Upper lobe of left lung (tissue), 4 donors: ENCODE measurements at regions not wholly inside any gene's neighbourhood (a gene's known extent, or its start where the extent isn't known, plus 50 kb on each side); places are given as distances from the start of the nearest gene placed in this dataset.

ENCODE experiments used
- CTCF ChIP-seq, 6 experiments: fragments of 450-650 bp in 4 of 6; fragments of 200-600 bp in 2 of 6; sonication (generic) in 2 of 6; IDR thresholded peaks; one replicate each; pipeline ENCODE4 v1.5.1; 2016 to 2019; ENCODE audit warnings: antibody characterized with exemption in 6 of 6
- EP300 ChIP-seq, 4 donors: sonication (generic); formaldehyde crosslinking; IDR thresholded peaks; one replicate each; pipeline ENCODE4 v1.5.1; 2017; ENCODE audit warnings: antibody characterized with exemption in 4 of 4, control low read depth in 2 of 4
- POLR2A ChIP-seq, 4 donors: fragments of 450-650 bp; IDR thresholded peaks; one replicate each; pipeline ENCODE4 v1.5.1; 2016 to 2017; ENCODE audit warnings: antibody characterized with exemption in 4 of 4, mild to moderate bottlenecking in 2 of 4
- POLR2AphosphoS5 ChIP-seq, 2 donors: sonication (generic); formaldehyde crosslinking; IDR thresholded peaks; one replicate each; pipeline ENCODE4 v1.5.1; 2017; ENCODE audit warnings: antibody characterized with exemption in 2 of 2

DNA sequence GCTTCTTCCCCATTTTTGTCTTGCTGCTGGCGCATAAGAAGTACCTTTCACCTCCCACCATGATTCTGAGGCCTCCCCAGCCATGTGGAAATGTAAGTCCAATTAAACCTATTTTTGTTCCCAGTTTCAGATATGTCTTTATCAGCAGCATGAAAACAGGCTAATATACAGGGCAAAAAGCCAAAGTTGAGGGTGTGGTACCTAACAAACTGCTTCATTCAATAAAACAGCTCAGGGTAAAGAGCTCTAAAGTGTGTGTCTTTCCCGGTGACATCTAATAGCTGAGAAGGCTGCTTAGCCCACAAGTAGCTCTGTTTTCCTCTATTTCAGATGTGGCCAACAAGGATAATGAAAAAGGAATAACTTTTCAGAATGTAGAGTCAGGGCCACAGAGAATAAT lies 76.7 kb upstream of the SLC8A3 start:
- TF ChIP-seq CTCF (IDR thresholded peaks at IDR 0.05) = no peak
- no peak for TF ChIP-seq POLR2AphosphoS5 (IDR thresholded peaks at IDR 0.05)
- no peak for TF ChIP-seq EP300 (IDR thresholded peaks at IDR 0.05)
- TF ChIP-seq POLR2A (IDR thresholded peaks at IDR 0.05) = no peak
